ENCODE measurements at regions not wholly inside any gene's neighbourhood (a gene's known extent, or its start where the extent isn't known, plus 50 kb on each side); places are given as distances from the start of the nearest gene placed in this dataset.

GRCh38 chr18:41630232-41630886, 324.7 kb upstream of the PIK3C3 start:
- Histone ChIP-seq H3K9ac (replicated peaks; ENCODE audit: extremely low read depth, insufficient read depth, low read length) (no peak overlapping the region), H4K20me1 (replicated peaks; ENCODE audit: control insufficient read depth, extremely low read depth, insufficient read depth, low read length) (no peaks in the 10 kb centered on the region), H3K27me3 (ENCODE audit: control insufficient read depth in 2 of 2, insufficient read depth in 2 of 2, low read length in 2 of 2) (no peaks in the 10 kb centered on the region), H2AFZ (ENCODE audit: low read depth, low read length) (no peak overlapping the region), H3K4me1 (ENCODE audit: control insufficient read depth, extremely low read depth, insufficient read depth, low read length) (no peaks in the 10 kb centered on the region), H3K36me3 (ENCODE audit: control insufficient read depth in 2 of 2, extremely low read depth in 1 of 2, insufficient read depth in 2 of 2, low read length in 2 of 2) (no peaks in the 10 kb centered on the region), H3K27ac (ENCODE audit: insufficient read depth, low read depth, low read length) (no peak overlapping the region), H3K4me3 (replicated peaks in 1 of 3; ENCODE audit: insufficient read depth in 1 of 3, low read depth in 1 of 3, low read length in 3 of 3) (no peak overlapping the region), H3K4me2 (ENCODE audit: insufficient read depth, low read length) (no peak overlapping the region), H3K79me2 (ENCODE audit: control insufficient read depth, insufficient read depth, low read length) (no peaks in the 10 kb centered on the region), H3K9me3 (replicated peaks; ENCODE audit: control insufficient read depth, insufficient read depth, low read length) (no peaks in the 10 kb centered on the region), H3K9me1 (replicated peaks; ENCODE audit: control insufficient read depth, extremely low read depth, insufficient read depth, low read length) (no peaks in the 10 kb centered on the region)
- no TSS peak for BruUV-seq (replicated peaks)
- dilution Hi-C loops (cut with MboI; ENCODE audit: extremely low pct_ligation_motif_present, low sequenced_read_pairs) = no loop called here
- no peak for FAIRE-seq
- ChIA-PET POLR2A (no interaction called here), CTCF (no interaction called here)
- DNase-seq (ENCODE audit: low read depth, low spot score) = no peak
- intact Hi-C loops (cut with micrococcal nuclease) = no loop called here
- TF ChIP-seq POLR2A (IDR thresholded peaks at IDR 0.05; ENCODE audit: low read depth, low read length) (no peak), POLR2AphosphoS5 (IDR thresholded peaks at IDR 0.05; ENCODE audit: insufficient read depth, low read depth, low read length) (no peak), MYC (IDR thresholded peaks at IDR 0.05; ENCODE audit: low read depth, low read length) (no peak), MAX (IDR thresholded peaks at IDR 0.05; ENCODE audit: insufficient read depth, insufficient read length) (no peak), GATA2 (IDR thresholded peaks at IDR 0.05; ENCODE audit: insufficient read depth, insufficient read length, low read depth, low read length) (no peak), FOS (IDR thresholded peaks at IDR 0.05; ENCODE audit: borderline replicate concordance, insufficient read depth, low read length) (no peak), EZH2 (IDR thresholded peaks at IDR 0.05; ENCODE audit: borderline replicate concordance, low read depth, low read length, severe bottlenecking) (no peak), JUN (IDR thresholded peaks at IDR 0.05; ENCODE audit: borderline replicate concordance, insufficient read depth, insufficient read length, low read depth) (no peak)
- TF ChIP-seq, protein P1, sequence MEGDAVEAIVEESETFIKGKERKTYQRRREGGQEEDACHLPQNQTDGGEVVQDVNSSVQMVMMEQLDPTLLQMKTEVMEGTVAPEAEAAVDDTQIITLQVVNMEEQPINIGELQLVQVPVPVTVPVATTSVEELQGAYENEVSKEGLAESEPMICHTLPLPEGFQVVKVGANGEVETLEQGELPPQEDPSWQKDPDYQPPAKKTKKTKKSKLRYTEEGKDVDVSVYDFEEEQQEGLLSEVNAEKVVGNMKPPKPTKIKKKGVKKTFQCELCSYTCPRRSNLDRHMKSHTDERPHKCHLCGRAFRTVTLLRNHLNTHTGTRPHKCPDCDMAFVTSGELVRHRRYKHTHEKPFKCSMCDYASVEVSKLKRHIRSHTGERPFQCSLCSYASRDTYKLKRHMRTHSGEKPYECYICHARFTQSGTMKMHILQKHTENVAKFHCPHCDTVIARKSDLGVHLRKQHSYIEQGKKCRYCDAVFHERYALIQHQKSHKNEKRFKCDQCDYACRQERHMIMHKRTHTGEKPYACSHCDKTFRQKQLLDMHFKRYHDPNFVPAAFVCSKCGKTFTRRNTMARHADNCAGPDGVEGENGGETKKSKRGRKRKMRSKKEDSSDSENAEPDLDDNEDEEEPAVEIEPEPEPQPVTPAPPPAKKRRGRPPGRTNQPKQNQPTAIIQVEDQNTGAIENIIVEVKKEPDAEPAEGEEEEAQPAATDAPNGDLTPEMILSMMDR (IDR thresholded peaks at IDR 0.05; ENCODE audit: extremely low read depth in 1 of 2, insufficient read depth in 1 of 2, low read depth in 1 of 2, low read length in 2 of 2) = no peak

Data from endothelial cell of umbilical vein (primary cell).